ENCODE measurements at regions not wholly inside any gene's neighbourhood (a gene's known extent, or its start where the extent isn't known, plus 50 kb on each side); places are given as distances from the start of the nearest gene placed in this dataset.
"Not testable (repeated sequence)": the region's sequence is repeated elsewhere in the genome, so short reads cannot be mapped to it uniquely, and the experiment has no call there.

- H3K36me3 ChIP-seq (ENCODE audit: insufficient read depth): no peaks in the 10 kb centered on the region
- WGBS: 49% methylated on average over 1 of the region's 1 CpG
- DNase-seq (ENCODE audit: extremely low spot score): no peak
- H3K4me1 ChIP-seq (ENCODE audit: insufficient read depth): no peaks in the 10 kb centered on the region
- H3K4me3 ChIP-seq (ENCODE audit: low read depth, low read length): no peak overlapping the region
- no peak overlapping the region for H3K27ac ChIP-seq (ENCODE audit: low read depth)
These were observed 128.2 kb downstream of the SLC7A11 start for GRCh38 chr4:138113819-138114400.

- H3K4me3 ChIP-seq (ENCODE audit: low read depth, low read length); H3K27ac ChIP-seq (ENCODE audit: low read depth); H3K36me3 ChIP-seq (ENCODE audit: insufficient read depth); DNase-seq (ENCODE audit: extremely low spot score); H3K4me1 ChIP-seq (ENCODE audit: insufficient read depth): not testable (repeated sequence)
- WGBS: 97% methylated on average over 8 of the region's 8 CpGs
These were observed 129.3 kb downstream of the SLC7A11 start for GRCh38 chr4:138112890-138113289.

- no peak overlapping the region for H3K4me3 ChIP-seq (ENCODE audit: low read depth, low read length)
- no peaks in the 10 kb centered on the region for H3K4me1 ChIP-seq (ENCODE audit: insufficient read depth)
- DNase-seq (ENCODE audit: extremely low spot score): no peak
- no peak overlapping the region for H3K27ac ChIP-seq (ENCODE audit: low read depth)
- no peaks in the 10 kb centered on the region for H3K36me3 ChIP-seq (ENCODE audit: insufficient read depth)
- 98% methylated on average over 2 of the region's 2 CpGs for WGBS
These were observed 129.8 kb downstream of the SLC7A11 start for GRCh38 chr4:138112389-138112788.

GRCh38 chr4:138111462-138112000 lies 130.6 kb downstream of the SLC7A11 start:
- no peaks in the 10 kb centered on the region for H3K4me1 ChIP-seq (ENCODE audit: insufficient read depth)
- H3K4me3 ChIP-seq (ENCODE audit: low read depth, low read length): no peak overlapping the region
- H3K27ac ChIP-seq (ENCODE audit: low read depth): no peak overlapping the region
- DNase-seq (ENCODE audit: extremely low spot score): no peak
- H3K36me3 ChIP-seq (ENCODE audit: insufficient read depth): no peaks in the 10 kb centered on the region
- 97% methylated on average over 3 of the region's 3 CpGs for WGBS

- Histone ChIP-seq H3K36me3 (ENCODE audit: insufficient read depth) (no peaks in the 10 kb centered on the region), H3K4me1 (ENCODE audit: insufficient read depth) (no peaks in the 10 kb centered on the region), H3K4me3 (ENCODE audit: low read depth, low read length) (no peak overlapping the region), H3K27ac (ENCODE audit: low read depth) (no peak overlapping the region)
- DNase-seq (ENCODE audit: extremely low spot score): no peak
- 45% methylated on average over 1 of the region's 1 CpG for WGBS
These were observed 131.3 kb downstream of the SLC7A11 start for GRCh38 chr4:138110815-138111214.

- Histone ChIP-seq H3K4me1 (ENCODE audit: insufficient read depth) (no peaks in the 10 kb centered on the region), H3K27ac (ENCODE audit: low read depth) (no peak overlapping the region), H3K4me3 (ENCODE audit: low read depth, low read length) (no peak overlapping the region), H3K36me3 (ENCODE audit: insufficient read depth) (no peaks in the 10 kb centered on the region)
- no peak for DNase-seq (ENCODE audit: extremely low spot score)
- 91% methylated on average over 4 of the region's 4 CpGs for WGBS
These were observed 135.1 kb downstream of the SLC7A11 start for GRCh38 chr4:138107023-138107422.

GRCh38 chr4:138105331-138105730 lies 136.8 kb downstream of the SLC7A11 start:
- H3K27ac ChIP-seq (ENCODE audit: low read depth): no peak overlapping the region
- WGBS: 95% methylated on average over 4 of the region's 4 CpGs
- DNase-seq (ENCODE audit: extremely low spot score): no peak

GRCh38 chr4:138104284-138104680 lies 137.9 kb downstream of the SLC7A11 start:
- DNase-seq (ENCODE audit: extremely low spot score): no peak
- Histone ChIP-seq H3K27ac (ENCODE audit: low read depth) (no peak overlapping the region), H3K4me1 (ENCODE audit: insufficient read depth) (no peaks in the 10 kb centered on the region), H3K4me3 (ENCODE audit: low read depth, low read length) (no peak overlapping the region), H3K36me3 (ENCODE audit: insufficient read depth) (no peaks in the 10 kb centered on the region)
- 71% methylated on average over 6 of the region's 6 CpGs for WGBS

More at GRCh38 chr4:138105331-138105730, 136.8 kb downstream of the SLC7A11 start:
- no peaks in the 10 kb centered on the region for H3K4me1 ChIP-seq (ENCODE audit: insufficient read depth)
- H3K36me3 ChIP-seq (ENCODE audit: insufficient read depth): no peaks in the 10 kb centered on the region
- no peak overlapping the region for H3K4me3 ChIP-seq (ENCODE audit: low read depth, low read length)

- WGBS: 85% methylated on average over 5 of the region's 5 CpGs
These were observed 138.4 kb downstream of the SLC7A11 start for GRCh38 chr4:138103597-138104283.

GRCh38 chr4:138099385-138099784 lies 142.8 kb downstream of the SLC7A11 start:
- no peak for DNase-seq (ENCODE audit: extremely low spot score)
- 74% methylated on average over 3 of the region's 3 CpGs for WGBS
- Histone ChIP-seq H3K4me1 (ENCODE audit: insufficient read depth) (no peaks in the 10 kb centered on the region), H3K27ac (ENCODE audit: low read depth) (no peak overlapping the region), H3K36me3 (ENCODE audit: insufficient read depth) (no peaks in the 10 kb centered on the region), H3K4me3 (ENCODE audit: low read depth, low read length) (no peak overlapping the region)

More at GRCh38 chr4:138103597-138104283, 138.4 kb downstream of the SLC7A11 start:
- Histone ChIP-seq H3K4me3 (ENCODE audit: low read depth, low read length) (no peak overlapping the region), H3K27ac (ENCODE audit: low read depth) (no peak overlapping the region), H3K4me1 (ENCODE audit: insufficient read depth) (no peaks in the 10 kb centered on the region), H3K36me3 (ENCODE audit: insufficient read depth) (no peaks in the 10 kb centered on the region)
- DNase-seq (ENCODE audit: extremely low spot score): no peak

GRCh38 chr4:138097912-138098600 lies 144.1 kb downstream of the SLC7A11 start:
- no peak for DNase-seq (ENCODE audit: extremely low spot score)
- Histone ChIP-seq H3K27ac (ENCODE audit: low read depth) (no peak overlapping the region), H3K4me1 (ENCODE audit: insufficient read depth) (no peaks in the 10 kb centered on the region), H3K36me3 (ENCODE audit: insufficient read depth) (no peaks in the 10 kb centered on the region), H3K4me3 (ENCODE audit: low read depth, low read length) (no peak overlapping the region)
- WGBS: 90% methylated on average over 3 of the region's 3 CpGs

GRCh38 chr4:138096384-138097062 lies 145.6 kb downstream of the SLC7A11 start:
- DNase-seq (ENCODE audit: extremely low spot score): no peak
- Histone ChIP-seq H3K27ac (ENCODE audit: low read depth) (no peak overlapping the region), H3K4me1 (ENCODE audit: insufficient read depth) (no peaks in the 10 kb centered on the region), H3K36me3 (ENCODE audit: insufficient read depth) (no peaks in the 10 kb centered on the region), H3K4me3 (ENCODE audit: low read depth, low read length) (no peak overlapping the region)
- 83% methylated on average over 4 of the region's 4 CpGs for WGBS

- no peak for DNase-seq (ENCODE audit: extremely low spot score)
- no peaks in the 10 kb centered on the region for H3K4me1 ChIP-seq (ENCODE audit: insufficient read depth)
- H3K36me3 ChIP-seq (ENCODE audit: insufficient read depth): no peaks in the 10 kb centered on the region
- no peak overlapping the region for H3K4me3 ChIP-seq (ENCODE audit: low read depth, low read length)
- WGBS: 79% methylated on average over 5 of the region's 5 CpGs
- no peak overlapping the region for H3K27ac ChIP-seq (ENCODE audit: low read depth)
These were observed 146.8 kb downstream of the SLC7A11 start for GRCh38 chr4:138095378-138095777.
